HG03354 (cell line): ENCODE measurements at regions not wholly inside any gene's neighbourhood (a gene's known extent, or its start where the extent isn't known, plus 50 kb on each side); places are given as distances from the start of the nearest gene placed in this dataset.
A peak's percentile ranks its signal among the peaks of the same experiment; 100 is the strongest.
"Not testable (repeated sequence)": the region's sequence is repeated elsewhere in the genome, so short reads cannot be mapped to it uniquely, and the experiment has no call there.

Experiments
- ATAC-seq: cut with Tn5 transposase; IDR thresholded peaks from one replicate; pipeline ENCODE4 v1.9.1; 2021; ENCODE audit warnings: mild to moderate bottlenecking; ENCODE audit not compliant: unreplicated experiment, poor library complexity, severe bottlenecking

GRCh38 chr11:19426011-19426755, 185.4 kb upstream of the E2F8 start:
- ATAC-seq, result no peak

- no peak for ATAC-seq
Observed at GRCh38 chr11:19422276-19422675, 181.5 kb upstream of the E2F8 start.

- no peak for ATAC-seq
Observed at GRCh38 chr11:19420868-19421533, 180.3 kb upstream of the E2F8 start.

- no peak for ATAC-seq
Observed at GRCh38 chr11:19419808-19420207, 179.1 kb upstream of the E2F8 start.

GRCh38 chr11:19419021-19419750, 178.4 kb upstream of the E2F8 start:
- ATAC-seq, result no peak

- ATAC-seq, result no peak
Observed at GRCh38 chr11:19418221-19418620, 177.5 kb upstream of the E2F8 start.

- ATAC-seq, result not testable (repeated sequence)
Observed at GRCh38 chr11:19412070-19412469, 171.3 kb upstream of the E2F8 start.

GRCh38 chr11:19410032-19410431, 169.3 kb upstream of the E2F8 start:
- no peak for ATAC-seq

GRCh38 chr11:19409307-19409706, 168.6 kb upstream of the E2F8 start:
- no peak for ATAC-seq

GRCh38 chr11:19407677-19408270, 167.0 kb upstream of the E2F8 start:
- no peak for ATAC-seq

GRCh38 chr11:19405966-19406365, 165.2 kb upstream of the E2F8 start:
- no peak for ATAC-seq

- no peak for ATAC-seq
Observed at GRCh38 chr11:19404787-19405186, 164.0 kb upstream of the E2F8 start.

GRCh38 chr11:19403196-19403895, 162.6 kb upstream of the E2F8 start:
- no peak for ATAC-seq

- no peak for ATAC-seq
Observed at GRCh38 chr11:19400296-19400695, 159.6 kb upstream of the E2F8 start.

GRCh38 chr11:19398772-19399527, 158.2 kb upstream of the E2F8 start:
- no peak for ATAC-seq

- no peak for ATAC-seq
Observed at GRCh38 chr11:19398273-19398672, 157.5 kb upstream of the E2F8 start.

- ATAC-seq, result no peak
Observed at GRCh38 chr11:19395050-19395449, 154.3 kb upstream of the E2F8 start.

GRCh38 chr11:19394525-19395016, 153.8 kb upstream of the E2F8 start:
- ATAC-seq, result peak; percentile 69

- ATAC-seq, result no peak
Observed at GRCh38 chr11:19393941-19394340, 153.2 kb upstream of the E2F8 start.
